ENCODE measurements at regions not wholly inside any gene's neighbourhood (a gene's known extent, or its start where the extent isn't known, plus 50 kb on each side); places are given as distances from the start of the nearest gene placed in this dataset.
A peak's percentile ranks its signal among the peaks of the same experiment; 100 is the strongest.

DNA sequence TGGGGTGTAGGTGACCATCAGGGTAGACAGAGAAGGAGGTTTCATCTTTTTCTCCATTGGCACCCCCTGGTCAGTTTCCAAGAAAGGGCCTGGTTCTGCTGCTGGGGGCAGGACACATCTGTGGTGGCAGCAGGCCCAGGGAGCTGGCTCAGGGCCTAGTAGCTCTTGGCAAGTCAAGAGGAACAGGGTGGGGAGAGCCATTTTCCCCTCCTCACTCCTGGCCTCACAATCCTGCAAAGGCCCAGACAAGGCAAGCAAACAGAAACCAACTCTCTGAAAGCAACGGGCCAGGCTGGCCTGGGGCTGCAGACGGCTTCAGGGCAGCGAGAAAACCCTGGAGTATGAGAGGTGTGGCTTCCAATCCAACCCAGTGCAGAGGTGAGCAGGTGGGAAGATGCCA, 192.9 kb upstream of the DYNLRB2 start:
- Histone ChIP-seq H3K4me1 (peaks cover 0 to 11% (median 9%) of the 10 kb centered on the region in 4 donors), H3K36me3 (no peaks in the 10 kb centered on the region), H3K4me3 (peak overlapping the region in 1 of 4 donors; percentile 14), H3K27ac (replicated peaks in 1 of 4) (no peak overlapping the region), H3K27me3 (no peaks in the 10 kb centered on the region), H3K9me3 (no peaks in the 10 kb centered on the region)
- no peak for DNase-seq (ENCODE audit: extremely low spot score)
- intact Hi-C loops (cut with DNase I): no loop called here
- no peak for TF ChIP-seq POLR2AphosphoS5 (IDR thresholded peaks at IDR 0.05)
- TF ChIP-seq CTCF (IDR thresholded peaks at IDR 0.05): no peak
- TF ChIP-seq POLR2A (IDR thresholded peaks at IDR 0.05; ENCODE audit: low read depth): no peak
- no peak for TF ChIP-seq EP300 (IDR thresholded peaks at IDR 0.05)
- WGBS: 0% methylated on average over 2 of the region's 3 CpGs

GRCh38 chr16:80347002-80347401, 193.8 kb upstream of the DYNLRB2 start:
- TF ChIP-seq EP300 (IDR thresholded peaks at IDR 0.05) (no peak), CTCF (IDR thresholded peaks at IDR 0.05) (no peak), POLR2A (IDR thresholded peaks at IDR 0.05; ENCODE audit: low read depth) (no peak), POLR2AphosphoS5 (IDR thresholded peaks at IDR 0.05) (no peak)
- no peaks in the 10 kb centered on the region for H3K36me3 ChIP-seq
- H3K4me1 ChIP-seq: peaks cover 0 to 11% (median 9%) of the 10 kb centered on the region in 4 donors
- H3K27ac ChIP-seq (replicated peaks in 1 of 4): no peak overlapping the region
- no peaks in the 10 kb centered on the region for H3K27me3 ChIP-seq
- no peak for DNase-seq (ENCODE audit: extremely low spot score)
- WGBS: 99% methylated on average over 3 of the region's 3 CpGs
- no peaks in the 10 kb centered on the region for H3K9me3 ChIP-seq
- H3K4me3 ChIP-seq: no peak overlapping the region
- intact Hi-C loops (cut with DNase I): no loop called here

DNA sequence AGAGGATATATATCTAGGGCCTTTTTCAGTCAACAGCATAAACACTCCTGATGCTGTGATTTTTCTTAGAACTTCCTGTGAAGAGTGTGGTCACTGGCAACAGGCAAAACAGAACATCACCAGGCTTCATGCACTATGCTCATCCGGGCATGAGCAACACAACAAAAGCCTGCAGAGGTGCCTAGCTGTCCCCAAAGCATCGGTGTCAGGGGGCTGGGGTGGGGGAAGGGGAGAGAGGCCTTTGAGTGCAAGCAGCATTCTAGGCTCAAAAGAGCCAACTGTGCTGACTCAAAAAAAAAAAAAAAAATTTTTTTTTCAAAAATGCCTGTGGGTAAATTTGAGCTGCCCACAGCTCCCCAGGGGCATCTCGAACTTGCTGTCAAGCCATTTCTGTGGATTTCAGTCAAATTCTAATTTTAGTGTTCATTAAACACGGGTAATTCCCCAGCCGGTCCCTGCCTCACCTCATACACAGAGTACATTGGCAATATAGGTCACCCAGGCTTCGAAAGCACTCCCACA, 194.6 kb upstream of the DYNLRB2 start:
- H3K36me3 ChIP-seq: no peaks in the 10 kb centered on the region
- H3K27ac ChIP-seq (replicated peaks in 1 of 4): no peak overlapping the region
- no peak overlapping the region for H3K4me3 ChIP-seq
- no peak for DNase-seq (ENCODE audit: extremely low spot score)
- H3K9me3 ChIP-seq: no peaks in the 10 kb centered on the region
- TF ChIP-seq CTCF (IDR thresholded peaks at IDR 0.05) (no peak), POLR2AphosphoS5 (IDR thresholded peaks at IDR 0.05) (no peak), POLR2A (IDR thresholded peaks at IDR 0.05; ENCODE audit: low read depth) (no peak), EP300 (IDR thresholded peaks at IDR 0.05) (no peak)
- H3K27me3 ChIP-seq: no peaks in the 10 kb centered on the region
- H3K4me1 ChIP-seq: peaks cover 0 to 11% (median 9%) of the 10 kb centered on the region in 4 donors
- intact Hi-C loops (cut with DNase I): no loop called here
- WGBS: 58% methylated on average over 6 of the region's 6 CpGs

GRCh38 chr16:80345701-80346100, 195.1 kb upstream of the DYNLRB2 start:
- Histone ChIP-seq H3K4me3 (no peak overlapping the region), H3K27me3 (no peaks in the 10 kb centered on the region), H3K36me3 (no peaks in the 10 kb centered on the region), H3K4me1 (peaks cover 0 to 11% (median 9%) of the 10 kb centered on the region in 4 donors), H3K27ac (replicated peaks in 1 of 4) (no peak overlapping the region), H3K9me3 (no peaks in the 10 kb centered on the region)
- WGBS: 73% methylated on average over 3 of the region's 3 CpGs
- TF ChIP-seq POLR2AphosphoS5 (IDR thresholded peaks at IDR 0.05): no peak
- intact Hi-C loops (cut with DNase I): no loop called here
- DNase-seq (ENCODE audit: extremely low spot score): peak; percentile 50

DNA sequence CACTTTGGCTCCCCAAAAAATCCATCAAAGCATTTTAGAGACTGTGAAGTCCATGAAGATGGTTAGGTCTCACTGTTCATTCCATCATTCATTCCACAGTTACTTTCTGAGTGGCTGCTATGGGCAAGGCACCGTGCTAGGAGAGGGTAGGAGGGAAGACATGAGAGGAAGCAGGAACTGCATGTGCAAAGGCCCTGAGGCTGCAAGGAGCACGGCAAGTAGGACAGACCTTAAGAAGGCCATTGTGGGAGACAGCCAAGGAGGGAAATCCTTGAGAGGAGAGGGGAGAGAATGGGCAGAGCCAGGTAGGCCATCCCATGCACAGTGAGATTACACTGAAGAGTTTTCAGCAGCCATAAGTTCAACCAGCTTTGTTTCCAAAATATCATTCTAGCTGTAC, 196.2 kb upstream of the DYNLRB2 start:
- 92% methylated on average over 2 of the region's 2 CpGs for WGBS
- TF ChIP-seq EP300 (IDR thresholded peaks at IDR 0.05) (no peak), CTCF (IDR thresholded peaks at IDR 0.05) (no peak), POLR2A (IDR thresholded peaks at IDR 0.05; ENCODE audit: low read depth) (no peak), POLR2AphosphoS5 (IDR thresholded peaks at IDR 0.05) (no peak)
- intact Hi-C loops (cut with DNase I): no loop called here

More for the DNA sequence above, 196.2 kb upstream of the DYNLRB2 start:
- no peak overlapping the region for H3K4me3 ChIP-seq
- H3K27me3 ChIP-seq: peaks cover 0 to 6% (median 0%) of the 10 kb centered on the region in 4 donors
- peak; percentile 62 for DNase-seq (ENCODE audit: extremely low spot score)
- H3K36me3 ChIP-seq: no peaks in the 10 kb centered on the region
- H3K9me3 ChIP-seq: no peaks in the 10 kb centered on the region
- H3K4me1 ChIP-seq: peaks cover 0 to 11% (median 9%) of the 10 kb centered on the region in 4 donors
- H3K27ac ChIP-seq (replicated peaks in 1 of 4): no peak overlapping the region

Data from esophagus muscularis mucosa (tissue), 4 donors.